ENCODE measurements at regions not wholly inside any gene's neighbourhood (a gene's known extent, or its start where the extent isn't known, plus 50 kb on each side); places are given as distances from the start of the nearest gene placed in this dataset.

GRCh38 chr17:33647956-33648355 lies 354.9 kb upstream of the ASIC2 start:
- Histone ChIP-seq H2BK15ac (ENCODE audit: low read depth, low read length) (no peak overlapping the region), H2BK5ac (ENCODE audit: low read depth, low read length, poor library complexity, severe bottlenecking) (no peak overlapping the region), H3K23ac (ENCODE audit: low read depth, low read length) (no peak overlapping the region), H3K9me3 (ENCODE audit: control insufficient read depth, insufficient read depth, low read length) (no peaks in the 10 kb centered on the region), H4K5ac (ENCODE audit: low read depth, low read length) (no peak overlapping the region), H2AK5ac (ENCODE audit: low read depth, low read length) (no peak overlapping the region), H3K4me1 (ENCODE audit: control insufficient read depth, insufficient read depth, low read length) (no peaks in the 10 kb centered on the region), H2AFZ (replicated peaks; ENCODE audit: low read length, poor library complexity) (no peak overlapping the region), H3K27me3 (ENCODE audit: control insufficient read depth, insufficient read depth, low read length) (no peaks in the 10 kb centered on the region), H3K4ac (ENCODE audit: low read depth, low read length) (no peak overlapping the region), H3K56ac (ENCODE audit: extremely low read depth, insufficient read depth, low read length) (no peak overlapping the region), H3K36me3 (ENCODE audit: control insufficient read depth, insufficient read depth, low read length) (no peaks in the 10 kb centered on the region), H2AK9ac (replicated peaks; ENCODE audit: low read depth, low read length, poor library complexity) (no peak overlapping the region), H2BK120ac (ENCODE audit: low read depth, low read length) (no peak overlapping the region), H3K79me1 (ENCODE audit: low read depth in 1 of 2, low read length in 2 of 2) (no peaks in the 10 kb centered on the region), H3K14ac (replicated peaks; ENCODE audit: low read depth, low read length) (no peak overlapping the region), H3K9me1 (ENCODE audit: insufficient read depth, low read length) (no peaks in the 10 kb centered on the region), H3K9ac (ENCODE audit: low read depth, low read length) (no peak overlapping the region), H4K8ac (ENCODE audit: low read depth in 2 of 2, low read length in 2 of 2) (no peak overlapping the region), H2BK20ac (ENCODE audit: low read depth, low read length) (no peak overlapping the region), H3K4me2 (ENCODE audit: low read depth, low read length) (no peak overlapping the region), H3K18ac (ENCODE audit: low read depth, low read length) (no peak overlapping the region), H3K4me3 (ENCODE audit: insufficient read depth, low read depth, low read length) (no peak overlapping the region), H4K91ac (ENCODE audit: insufficient read depth, low read depth, low read length) (no peak overlapping the region), H3K27ac (ENCODE audit: insufficient read depth, low read length) (no peak overlapping the region), H4K20me1 (ENCODE audit: insufficient read depth, low read length) (no peaks in the 10 kb centered on the region)
- CTCF ChIA-PET, result no interaction called here
- POLR2A ChIA-PET (ENCODE audit: unreplicated experiment), result no interaction called here
- in situ Hi-C loops (cut with MboI; ENCODE audit: low sequenced_read_pairs), result no loop called here
- BruUV-seq (replicated peaks), result no TSS peak
- dilution Hi-C loops (cut with HindIII; ENCODE audit: low sequenced_read_pairs, unreplicated experiment), result no loop called here
- intact Hi-C loops (cut with micrococcal nuclease), result no loop called here
- DNase-seq (peak; percentile 11), ATAC-seq (ENCODE audit: low read depth) (no peak)
- 14% methylated on average over 1 of the region's 2 CpGs; no CpG with 5 or more reads in 1 of the 2 experiments for WGBS, 2 experiments (ENCODE audit: extremely low coverage in 2 of 2, insufficient read length in 1 of 2)
- TF ChIP-seq BHLHE40 (IDR thresholded peaks at IDR 0.05; ENCODE audit: low read depth, low read length) (no peak), SMC3 (IDR thresholded peaks at IDR 0.05; ENCODE audit: low read depth, low read length) (peak; percentile 27; the same call in 1 of the 2 replicates), FOS (IDR thresholded peaks at IDR 0.05; ENCODE audit: low read depth, low read length) (no peak), CHD1 (IDR thresholded peaks at IDR 0.05; ENCODE audit: low read depth, low read length) (no peak), RAD21 (IDR thresholded peaks at IDR 0.05; ENCODE audit: low read length) (peak; percentile 36), ELK1 (IDR thresholded peaks at IDR 0.05; ENCODE audit: borderline replicate concordance, low read depth, low read length) (no peak), NFE2L2 (IDR thresholded peaks at IDR 0.05; ENCODE audit: low read depth, low read length) (no peak), CTCF (conservative IDR thresholded peaks at IDR 0.05; ENCODE audit: low read depth, low read length) (peak; percentile 36), RCOR1 (IDR thresholded peaks at IDR 0.05; ENCODE audit: insufficient replicate concordance, low read length) (no peak), MXI1 (IDR thresholded peaks at IDR 0.05; ENCODE audit: borderline replicate concordance, low read depth, low read length) (no peak)
- TF ChIP-seq, protein P1, sequence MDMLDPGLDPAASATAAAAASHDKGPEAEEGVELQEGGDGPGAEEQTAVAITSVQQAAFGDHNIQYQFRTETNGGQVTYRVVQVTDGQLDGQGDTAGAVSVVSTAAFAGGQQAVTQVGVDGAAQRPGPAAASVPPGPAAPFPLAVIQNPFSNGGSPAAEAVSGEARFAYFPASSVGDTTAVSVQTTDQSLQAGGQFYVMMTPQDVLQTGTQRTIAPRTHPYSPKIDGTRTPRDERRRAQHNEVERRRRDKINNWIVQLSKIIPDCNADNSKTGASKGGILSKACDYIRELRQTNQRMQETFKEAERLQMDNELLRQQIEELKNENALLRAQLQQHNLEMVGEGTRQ (IDR thresholded peaks at IDR 0.05; ENCODE audit: low read depth, low read length), result no peak

Data from IMR-90 (cell line).